LNCAP (cell line): ENCODE measurements at regions not wholly inside any gene's neighbourhood (a gene's known extent, or its start where the extent isn't known, plus 50 kb on each side); places are given as distances from the start of the nearest gene placed in this dataset.

ENCODE experiments used
- CTCF ChIP-seq: fragments of 450-650 bp; IDR thresholded peaks from 2 replicates; pipeline ENCODE4 v1.5.1; 2017; ENCODE audit warnings: mild to moderate bottlenecking

GRCh38 chr4:62377245-62377644 is 1177.1 kb downstream of the ADGRL3 start:
- TF ChIP-seq CTCF: no peak

DNA sequence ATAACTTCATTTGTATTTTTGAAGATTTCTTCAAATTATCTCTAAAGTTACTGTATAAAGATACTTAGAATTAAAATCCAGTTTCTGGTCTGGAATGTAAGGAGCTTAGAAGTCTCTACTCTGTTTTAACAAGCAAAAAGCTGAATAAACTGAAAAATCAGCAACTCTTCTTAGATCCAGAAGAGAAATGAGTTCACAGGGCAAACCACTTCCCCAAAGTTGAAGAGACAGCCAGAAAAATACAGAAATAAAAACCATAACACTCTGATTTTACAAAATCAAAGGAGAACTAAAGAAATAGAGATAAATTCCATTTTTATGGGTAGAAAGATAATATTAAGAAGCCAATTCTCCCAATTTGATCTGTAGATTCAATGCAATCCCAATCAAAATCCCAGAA is 1166.8 kb downstream of the ADGRL3 start:
- TF ChIP-seq CTCF: no peak

GRCh38 chr4:62360156-62360545 is 1160.0 kb downstream of the ADGRL3 start:
- no peak for TF ChIP-seq CTCF

- TF ChIP-seq CTCF: no peak
These were observed 1159.5 kb downstream of the ADGRL3 start for GRCh38 chr4:62359441-62360155.

DNA sequence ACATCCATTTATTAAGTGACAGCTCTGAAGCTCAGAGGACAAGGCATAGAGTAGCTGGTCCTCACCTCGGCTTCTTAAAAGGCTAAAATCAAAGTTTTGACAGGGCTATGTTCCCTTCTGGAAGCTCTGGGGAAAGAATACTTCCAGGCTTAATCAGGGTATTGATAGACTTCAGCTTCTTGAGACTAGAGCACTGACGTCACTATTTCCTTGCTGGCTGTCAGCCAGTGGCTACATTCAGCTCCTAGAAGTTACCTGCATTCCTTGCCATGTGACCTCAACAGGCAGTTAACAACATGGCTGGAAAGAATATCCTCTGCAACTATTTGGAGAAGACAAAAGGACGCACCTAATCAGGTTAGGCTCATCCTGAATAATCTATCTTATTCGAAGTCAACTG is 1144.8 kb downstream of the ADGRL3 start:
- TF ChIP-seq CTCF: no peak

- no peak for TF ChIP-seq CTCF
These were observed 1144.3 kb downstream of the ADGRL3 start for GRCh38 chr4:62344474-62344873.

DNA sequence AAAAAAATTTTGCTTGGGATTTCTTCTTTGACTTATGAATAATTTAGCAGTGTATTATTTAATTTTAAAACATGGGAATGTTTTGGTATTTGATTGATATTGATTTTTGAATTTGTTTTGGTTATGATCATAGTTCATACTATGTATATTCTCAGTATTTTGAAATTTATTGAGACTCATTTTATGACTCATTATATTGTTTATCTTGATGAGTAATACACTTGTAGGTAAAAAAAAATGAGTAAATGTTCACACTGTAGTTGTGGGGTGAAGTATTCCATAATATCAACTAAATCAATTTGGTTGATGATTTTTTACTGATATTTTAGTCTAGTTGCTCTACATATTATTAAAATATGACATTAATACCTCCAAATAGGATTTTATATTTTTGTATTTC is 1142.2 kb downstream of the ADGRL3 start:
- TF ChIP-seq CTCF: no peak

GRCh38 chr4:62328526-62328925 is 1128.4 kb downstream of the ADGRL3 start:
- TF ChIP-seq CTCF: no peak
